IMR-90 (cell line): ENCODE measurements at regions not wholly inside any gene's neighbourhood (a gene's known extent, or its start where the extent isn't known, plus 50 kb on each side); places are given as distances from the start of the nearest gene placed in this dataset.

Experiments used
- ATAC-seq: fragments of 200-7000 bp; cut with Tn5 transposase; 2 replicates; pipeline ENCODE4 v1.9.1; 2020; ENCODE audit warnings: low read depth, mild to moderate bottlenecking, moderate library complexity
- BruUV-seq: library from RNA; stranded (reverse); fragments of 400-500 nt; replicated peaks from 2 replicates; lab custom pipeline; 2021; lab: Mats Ljungman, UMichigan
- CTCF ChIA-PET: fragments of 300-600 bp; formaldehyde crosslinking; extraction: SDS; loops from one replicate; lab custom pipeline; 2021; ENCODE audit warnings: antibody characterized with exemption; lab: Yijun Ruan, JAX
- POLR2A ChIA-PET: fragments of 300-600 bp; sonication (Branson Sonifier 250); formaldehyde crosslinking; loops from one replicate; lab custom pipeline; 2022; ENCODE audit warnings: antibody characterized with exemption; ENCODE audit not compliant: unreplicated experiment; lab: Charles Lee
- DNase-seq: peaks from one replicate; pipeline ENCODE4 v3.0.0; 2013
- H2AFZ ChIP-seq: replicated peaks from 2 replicates; pipeline ENCODE3; 2013; ENCODE audit warnings: low read length, mild to moderate bottlenecking; ENCODE audit not compliant: poor library complexity
- H2AK5ac ChIP-seq: 2 replicates; pipeline ENCODE4 v1.6.1; 2013; ENCODE audit warnings: low read depth, low read length, inconsistent platforms
- H2AK9ac ChIP-seq: replicated peaks from 2 replicates; pipeline ENCODE3; 2013; ENCODE audit warnings: mild to moderate bottlenecking, low read depth, low read length, moderate library complexity; ENCODE audit not compliant: poor library complexity
- H2BK120ac ChIP-seq: 2 replicates; pipeline ENCODE4 v1.6.1; 2013; ENCODE audit warnings: low read depth, low read length, inconsistent platforms
- H2BK15ac ChIP-seq: 3 replicates; pipeline ENCODE4 v1.6.1; 2013; ENCODE audit warnings: low read depth, low read length, inconsistent platforms
- H2BK20ac ChIP-seq: 2 replicates; pipeline ENCODE4 v1.6.1; 2013; ENCODE audit warnings: low read depth, mild to moderate bottlenecking, inconsistent platforms, low read length, moderate library complexity
- H2BK5ac ChIP-seq: 2 replicates; pipeline ENCODE4 v1.6.1; 2013; ENCODE audit warnings: mild to moderate bottlenecking, low read depth, low read length, inconsistent platforms; ENCODE audit not compliant: poor library complexity, severe bottlenecking
- H3K14ac ChIP-seq: replicated peaks from 2 replicates; pipeline ENCODE4 v1.6.1; 2013; ENCODE audit warnings: low read depth, low read length, inconsistent platforms
- H3K18ac ChIP-seq: 2 replicates; pipeline ENCODE4 v1.6.1; 2013; ENCODE audit warnings: low read depth, low read length, control low read depth
- H3K23ac ChIP-seq: 2 replicates; pipeline ENCODE4 v1.6.1; 2013; ENCODE audit warnings: low read depth, low read length, inconsistent platforms
- H3K27ac ChIP-seq: 2 replicates; pipeline ENCODE4 v1.5.1; 2013; ENCODE audit warnings: mild to moderate bottlenecking, control low read depth, low read length; ENCODE audit not compliant: insufficient read depth
- H3K27me3 ChIP-seq: 2 replicates; pipeline ENCODE4 v1.6.1; 2013; ENCODE audit warnings: low read length; ENCODE audit not compliant: control insufficient read depth, insufficient read depth
- H3K36me3 ChIP-seq: 2 replicates; pipeline ENCODE4 v1.6.1; 2013; ENCODE audit warnings: low read length, mixed read lengths; ENCODE audit not compliant: control insufficient read depth, insufficient read depth
- H3K4ac ChIP-seq: 2 replicates; pipeline ENCODE4 v1.6.1; 2013; ENCODE audit warnings: low read depth, low read length, inconsistent platforms
- H3K4me1 ChIP-seq: 2 replicates; pipeline ENCODE4 v1.6.1; 2013; ENCODE audit warnings: low read length, mixed read lengths; ENCODE audit not compliant: control insufficient read depth, insufficient read depth
- H3K4me2 ChIP-seq: 2 replicates; pipeline ENCODE4 v1.6.1; 2013; ENCODE audit warnings: low read depth, mild to moderate bottlenecking, control low read depth, low read length, moderate library complexity
- H3K4me3 ChIP-seq: 2 replicates; pipeline ENCODE4 v1.5.1; 2013; ENCODE audit warnings: low read depth, mild to moderate bottlenecking, control low read depth, low read length, moderate library complexity; ENCODE audit not compliant: insufficient read depth
- H3K56ac ChIP-seq: 2 replicates; pipeline ENCODE4 v1.6.1; 2013; ENCODE audit warnings: low read length, inconsistent platforms; ENCODE audit not compliant: insufficient read depth; ENCODE audit errors: extremely low read depth
- H3K79me1 ChIP-seq, 2 experiments: 2 replicates each; pipeline ENCODE4 v1.6.1; 2013; ENCODE audit warnings: low read length in 2 of 2, inconsistent platforms in 1 of 2, low read depth in 1 of 2
- H3K9ac ChIP-seq: 2 replicates; pipeline ENCODE4 v1.6.1; 2013; ENCODE audit warnings: low read depth, low read length, control low read depth
- H3K9me1 ChIP-seq: 2 replicates; pipeline ENCODE4 v1.6.1; 2013; ENCODE audit warnings: low read length, inconsistent platforms; ENCODE audit not compliant: insufficient read depth
- H3K9me3 ChIP-seq: 2 replicates; pipeline ENCODE4 v1.6.1; 2013; ENCODE audit warnings: low read length; ENCODE audit not compliant: control insufficient read depth, insufficient read depth
- H4K20me1 ChIP-seq: 2 replicates; pipeline ENCODE4 v1.6.1; 2013; ENCODE audit warnings: low read length, inconsistent platforms; ENCODE audit not compliant: insufficient read depth
- H4K5ac ChIP-seq: 2 replicates; pipeline ENCODE4 v1.6.1; 2013; ENCODE audit warnings: mild to moderate bottlenecking, low read depth, low read length, control low read depth
- H4K8ac ChIP-seq, 2 experiments: 2 replicates each; pipeline ENCODE4 v1.6.1; 2013; ENCODE audit warnings: low read depth in 2 of 2, low read length in 2 of 2, control low read depth in 1 of 2, inconsistent platforms in 1 of 2
- H4K91ac ChIP-seq: 2 replicates; pipeline ENCODE4 v1.6.1; 2013; ENCODE audit warnings: low read depth, low read length, inconsistent platforms; ENCODE audit not compliant: insufficient read depth
- BHLHE40 ChIP-seq: fragments of 150-350 bp; IDR thresholded peaks from 2 replicates; pipeline ENCODE4 v1.6.1; 2016; ENCODE audit warnings: mild to moderate bottlenecking, low read depth, low read length
- CHD1 ChIP-seq: IDR thresholded peaks from 2 replicates; pipeline ENCODE4 v1.6.1; 2012; ENCODE audit warnings: low read depth, low read length, improper control_type of control experiment
- CTCF ChIP-seq: conservative IDR thresholded peaks from 2 replicates; pipeline ENCODE4 v1.5.1; 2012; ENCODE audit warnings: mild to moderate bottlenecking, low read depth, low read length, improper control_type of control experiment
- MAZ ChIP-seq: IDR thresholded peaks from 2 replicates; pipeline ENCODE4 v1.6.1; 2012; ENCODE audit warnings: low read depth, mild to moderate bottlenecking, low read length, improper control_type of control experiment, moderate library complexity, borderline replicate concordance
- POLR2A ChIP-seq: IDR thresholded peaks from 2 replicates; pipeline ENCODE4 v1.6.1; 2012; ENCODE audit warnings: mild to moderate bottlenecking, low read depth, low read length
- RAD21 ChIP-seq: IDR thresholded peaks from 2 replicates; pipeline ENCODE4 v1.6.1; 2012; ENCODE audit warnings: low read length, improper control_type of control experiment
- RFX5 ChIP-seq: IDR thresholded peaks from 2 replicates; pipeline ENCODE4 v1.8.0; 2012; ENCODE audit warnings: low read depth, mild to moderate bottlenecking, low read length, moderate library complexity
- SMC3 ChIP-seq: fragments of 150-350 bp; IDR thresholded peaks from 2 replicates; pipeline ENCODE4 v1.6.1; 2016; ENCODE audit warnings: low read depth, mild to moderate bottlenecking, antibody characterized with exemption, low read length, moderate library complexity
- WGBS, 2 experiments: methylation state at CpG; one replicate each; pipeline versions ENCODE4 v1.1.5 to v1.1.7; 2013; ENCODE audit warnings: missing lambda C conversion rate in 2 of 2; ENCODE audit not compliant: insufficient read length in 1 of 2; ENCODE audit errors: extremely low coverage in 2 of 2; 5-methylcytosine and 5-hydroxymethylcytosine counted together
- dilution Hi-C: fragments of 300-500 bp; cut with HindIII; formaldehyde crosslinking; loops from one replicate; pipeline ENCODE4 v1.14.3; 2018; ENCODE audit warnings: low sequenced_read_pairs; ENCODE audit not compliant: unreplicated experiment
- in situ Hi-C: fragments of 300-500 bp; cut with MboI; formaldehyde crosslinking; loops from 3 replicates; pipeline ENCODE4 v1.14.3; 2019; ENCODE audit warnings: low sequenced_read_pairs, inconsistent platforms, mixed read lengths
- intact Hi-C: fragments of 100-400 bp; cut with micrococcal nuclease; formaldehyde crosslinking; loops from 2 replicates; pipeline ENCODE4 v1.10.0; 2022

GRCh38 chr10:118459642-118460193 lies 117.6 kb upstream of the FAM204A start:
- peak overlapping the region; percentile 37 for H2AFZ ChIP-seq
- no peak overlapping the region for H2AK5ac ChIP-seq
- POLR2A ChIA-PET = no interaction called here
- in situ Hi-C loops (loop anchor here (10.0 kb wide), 1 partner anchor 965 kb away; no protein-coding TSS in a partner anchor), dilution Hi-C loops (no loop called here), intact Hi-C loops (loop anchor here (1.0 to 5.0 kb wide), 4 partner anchors 218 to 963 kb away; no protein-coding TSS in a partner anchor)
- H3K14ac ChIP-seq = no peak overlapping the region
- BruUV-seq = no TSS peak
- H3K9ac ChIP-seq = no peak overlapping the region
- H3K56ac ChIP-seq = no peak overlapping the region
- no peak overlapping the region for H2BK5ac ChIP-seq
- WGBS, 2 experiments = no CpG with 5 or more reads among the region's 10 CpGs
- CTCF ChIA-PET = interaction anchor here (0.6 to 2.3 kb wide), 17 partner anchors 10 to 1355 kb away, joined by 3 to 16 read pairs (median 3); no protein-coding TSS in a partner anchor
- peak; percentile 39 for DNase-seq
- no peaks in the 10 kb centered on the region for H4K20me1 ChIP-seq
- H3K27ac ChIP-seq = no peak overlapping the region
- H4K91ac ChIP-seq = no peak overlapping the region
- H3K4me2 ChIP-seq = no peak overlapping the region
- no peak overlapping the region for H4K8ac ChIP-seq
- H3K79me1 ChIP-seq = no peaks in the 10 kb centered on the region
- ATAC-seq = peak; percentile 98
- H2BK15ac ChIP-seq = no peak overlapping the region
- no peaks in the 10 kb centered on the region for H3K27me3 ChIP-seq
- H3K4me3 ChIP-seq = no peak overlapping the region
- no peak overlapping the region for H2AK9ac ChIP-seq
- H3K4me1 ChIP-seq = no peaks in the 10 kb centered on the region
- H3K36me3 ChIP-seq = no peaks in the 10 kb centered on the region
- no peak overlapping the region for H2BK120ac ChIP-seq
- no peak overlapping the region for H3K23ac ChIP-seq
- no peak overlapping the region for H3K4ac ChIP-seq
- no peak overlapping the region for H4K5ac ChIP-seq
- no peak overlapping the region for H3K18ac ChIP-seq
- TF ChIP-seq SMC3 (peak; percentile 56), RFX5 (no peak), RAD21 (peak; percentile 67), CHD1 (no peak), MAZ (no peak), CTCF (peak; percentile 69), POLR2A (no peak), BHLHE40 (peak; percentile 32; the same call in 1 of the 2 replicates)
- H3K9me3 ChIP-seq = no peaks in the 10 kb centered on the region
- H3K9me1 ChIP-seq = no peaks in the 10 kb centered on the region
- H2BK20ac ChIP-seq = no peak overlapping the region
